ENCODE measurements at regions not wholly inside any gene's neighbourhood (a gene's known extent, or its start where the extent isn't known, plus 50 kb on each side); places are given as distances from the start of the nearest gene placed in this dataset.

DNA sequence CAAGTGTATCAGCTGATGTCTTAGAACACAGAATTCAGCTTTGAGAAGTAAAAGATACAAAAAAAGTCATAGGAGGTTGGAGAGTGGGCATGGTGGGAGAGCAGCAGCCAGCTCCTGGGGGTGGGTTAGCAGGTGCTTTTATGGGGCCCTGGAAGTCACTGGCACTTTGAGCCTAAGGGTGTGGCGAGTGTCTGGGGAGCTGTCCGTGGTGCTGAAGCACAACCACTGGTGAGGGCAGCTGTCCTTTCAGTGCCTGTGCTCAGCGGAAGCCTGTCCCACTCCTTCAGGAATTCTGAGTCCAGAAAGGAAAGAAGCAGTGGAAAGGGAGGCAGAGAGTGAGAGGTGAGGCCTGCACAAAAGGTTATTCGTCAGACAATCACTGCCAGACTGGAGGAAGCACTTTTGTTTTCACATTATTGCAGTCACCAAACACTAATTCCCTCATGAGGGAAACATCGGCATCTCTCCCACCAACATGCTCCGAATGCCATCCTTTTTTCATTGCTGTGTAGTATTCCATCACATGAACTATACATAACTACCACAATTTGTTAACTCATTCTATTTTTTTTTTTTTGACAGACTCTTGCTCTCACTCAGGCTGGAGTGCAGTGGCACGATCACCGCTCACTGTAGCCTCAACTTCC is 59.4 kb upstream of the RAPGEF1 start:
- TF ChIP-seq REST (IDR thresholded peaks at IDR 0.05; ENCODE audit: low read depth) (peak; percentile 98), MAX (IDR thresholded peaks at IDR 0.05) (0 out of 2 replicates have a peak, but pooled peaks have one; percentile 14), EGR1 (IDR thresholded peaks at IDR 0.05) (no peak)

GRCh38 chr9:131798246-131798645 is 58.4 kb upstream of the RAPGEF1 start:
- no peak for TF ChIP-seq FOXM1 (IDR thresholded peaks at IDR 0.05; ENCODE audit: borderline replicate concordance, low read depth)
- no peak for TF ChIP-seq TEAD4 (IDR thresholded peaks at IDR 0.05)
- no peak for TF ChIP-seq EGR1 (IDR thresholded peaks at IDR 0.05)
- TF ChIP-seq NFIC (IDR thresholded peaks at IDR 0.05) = no peak
- no peak for TF ChIP-seq ZBTB7A (IDR thresholded peaks at IDR 0.05; ENCODE audit: low read depth)
- no peak for TF ChIP-seq YY1 (IDR thresholded peaks at IDR 0.05; ENCODE audit: low read depth)
- TF ChIP-seq MAX (IDR thresholded peaks at IDR 0.05) = no peak
- TF ChIP-seq TAF1 (IDR thresholded peaks at IDR 0.05; ENCODE audit: low read depth) = no peak
- no peak for TF ChIP-seq CREB1 (IDR thresholded peaks at IDR 0.05; ENCODE audit: low read depth)
- no peak for TF ChIP-seq TCF12 (IDR thresholded peaks at IDR 0.05; ENCODE audit: low read depth)
- TF ChIP-seq, protein P1, sequence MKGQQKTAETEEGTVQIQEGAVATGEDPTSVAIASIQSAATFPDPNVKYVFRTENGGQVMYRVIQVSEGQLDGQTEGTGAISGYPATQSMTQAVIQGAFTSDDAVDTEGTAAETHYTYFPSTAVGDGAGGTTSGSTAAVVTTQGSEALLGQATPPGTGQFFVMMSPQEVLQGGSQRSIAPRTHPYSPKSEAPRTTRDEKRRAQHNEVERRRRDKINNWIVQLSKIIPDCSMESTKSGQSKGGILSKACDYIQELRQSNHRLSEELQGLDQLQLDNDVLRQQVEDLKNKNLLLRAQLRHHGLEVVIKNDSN (IDR thresholded peaks at IDR 0.05) = no peak

DNA sequence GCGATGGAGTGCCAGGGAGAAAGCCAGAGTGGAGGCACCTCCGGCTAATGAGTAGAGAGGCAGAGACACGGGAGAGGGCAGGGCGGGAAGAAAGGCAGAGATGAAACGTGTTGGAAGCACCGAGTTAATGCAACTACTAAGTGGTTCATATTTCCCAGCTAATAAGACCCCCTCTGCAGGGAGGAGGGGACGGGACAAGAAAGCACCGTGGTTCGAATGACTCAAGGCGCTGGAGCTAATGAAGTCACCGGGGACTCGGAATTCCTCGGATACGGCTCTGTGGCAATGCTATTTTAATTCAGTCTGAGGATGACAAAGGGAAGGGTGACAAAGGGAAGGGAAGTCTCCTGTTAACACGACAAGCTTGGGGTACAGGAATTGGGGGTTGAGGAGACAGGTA is 54.5 kb upstream of the RAPGEF1 start:
- no peak for TF ChIP-seq TEAD4 (IDR thresholded peaks at IDR 0.05)
- TF ChIP-seq EGR1 (IDR thresholded peaks at IDR 0.05) = no peak
- TF ChIP-seq, protein P1 (IDR thresholded peaks at IDR 0.05) = no peak
- no peak for TF ChIP-seq YY1 (IDR thresholded peaks at IDR 0.05; ENCODE audit: low read depth)
- TF ChIP-seq EP300 (IDR thresholded peaks at IDR 0.05; ENCODE audit: borderline replicate concordance) = no peak
- TF ChIP-seq FOXM1 (IDR thresholded peaks at IDR 0.05; ENCODE audit: borderline replicate concordance, low read depth) = no peak
- TF ChIP-seq MAX (IDR thresholded peaks at IDR 0.05) = no peak
- TF ChIP-seq REST (IDR thresholded peaks at IDR 0.05; ENCODE audit: low read depth) = no peak

DNA sequence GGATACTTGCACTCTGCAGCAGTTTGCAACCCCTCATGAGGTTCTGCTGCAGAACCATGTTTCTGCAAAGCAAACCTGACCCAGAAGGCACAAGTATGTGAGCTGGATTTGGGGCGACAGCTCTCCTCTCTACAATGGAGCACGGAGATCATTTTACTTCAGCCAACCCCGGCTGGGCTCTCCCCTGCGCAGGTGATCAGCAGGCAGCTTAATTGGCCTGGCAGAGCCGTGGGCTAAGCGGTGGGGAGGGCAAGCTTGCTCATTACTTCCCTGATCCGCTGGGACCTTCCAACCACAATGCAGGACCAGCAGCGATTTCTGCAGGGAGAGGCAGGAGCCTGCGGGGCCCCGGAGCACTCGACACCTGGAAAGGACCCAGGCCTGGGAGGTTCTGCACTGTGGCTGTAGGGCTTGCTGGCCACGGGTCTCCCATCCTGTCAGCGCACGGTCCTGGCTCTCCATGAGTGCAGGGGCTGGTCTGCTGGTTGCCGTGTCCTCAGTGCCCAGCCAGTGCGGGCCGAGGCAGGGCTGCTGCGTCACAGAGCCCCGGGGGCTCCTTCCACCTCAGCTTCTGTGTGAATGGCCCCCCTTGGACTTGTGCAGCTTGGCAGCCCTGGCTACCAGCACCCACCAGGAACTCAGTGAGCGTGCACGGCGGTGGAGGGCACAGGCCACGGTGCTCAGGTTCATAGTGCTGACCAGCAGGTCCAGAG is 51.8 kb upstream of the RAPGEF1 start:
- TF ChIP-seq TAF1 (IDR thresholded peaks at IDR 0.05; ENCODE audit: low read depth) (no peak), TEAD4 (IDR thresholded peaks at IDR 0.05) (no peak), CEBPB (IDR thresholded peaks at IDR 0.05) (no peak), ZBTB7A (IDR thresholded peaks at IDR 0.05; ENCODE audit: low read depth) (no peak), MAX (IDR thresholded peaks at IDR 0.05) (no peak), YY1 (IDR thresholded peaks at IDR 0.05; ENCODE audit: low read depth) (no peak), TCF12 (IDR thresholded peaks at IDR 0.05; ENCODE audit: low read depth) (no peak), RAD21 (IDR thresholded peaks at IDR 0.05; ENCODE audit: low read depth) (no peak)
- TF ChIP-seq, protein P1 (IDR thresholded peaks at IDR 0.05) = no peak

Measured in Ishikawa (cell line).